Coronary artery (tissue), 2 donors: ENCODE measurements at regions not wholly inside any gene's neighbourhood (a gene's known extent, or its start where the extent isn't known, plus 50 kb on each side); places are given as distances from the start of the nearest gene placed in this dataset.

ENCODE experiments used
- DNase-seq: peaks from one replicate; pipeline ENCODE4 v3.0.0-alpha.2; 2017; ENCODE audit warnings: low spot score
- H3K27ac ChIP-seq, 2 donors: fragments of 200-600 bp; sonication (generic); one replicate each; pipeline ENCODE4 v1.5.1; 2016 to 2019
- H3K4me3 ChIP-seq: fragments of 200-600 bp; sonication (generic); 2 replicates; pipeline ENCODE4 v1.5.1; 2016; ENCODE audit warnings: mild to moderate bottlenecking, moderate library complexity
- TF ChIP-seq, protein P1 (sequence below): fragments of 200-600 bp; sonication (generic); IDR thresholded peaks from one replicate; pipeline ENCODE4 v1.5.1; 2019; ENCODE audit warnings: antibody characterized with exemption

DNA sequence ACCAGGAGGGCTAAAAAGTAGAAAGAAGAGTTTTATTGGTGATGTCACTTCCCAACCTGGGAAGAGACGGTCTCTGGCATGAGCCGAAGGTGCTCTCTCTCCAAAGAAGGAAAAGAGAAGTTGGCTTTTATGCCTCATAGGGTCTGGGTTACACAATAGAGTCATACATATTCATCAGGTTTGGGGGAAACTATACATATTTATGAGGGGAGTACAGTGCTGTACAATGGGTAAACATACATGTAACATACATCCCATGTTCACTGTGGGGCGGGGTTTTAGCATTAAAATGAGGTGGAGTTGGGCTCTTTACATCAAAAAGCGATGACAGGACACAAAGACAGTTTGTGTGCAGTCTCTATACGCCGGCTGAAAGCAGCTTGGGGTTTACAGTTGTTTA lies 701.7 kb downstream of the TYW1 start:
- no peak for DNase-seq
- no peak overlapping the region for H3K27ac ChIP-seq
- H3K4me3 ChIP-seq, result no peak overlapping the region
- TF ChIP-seq, protein P1, sequence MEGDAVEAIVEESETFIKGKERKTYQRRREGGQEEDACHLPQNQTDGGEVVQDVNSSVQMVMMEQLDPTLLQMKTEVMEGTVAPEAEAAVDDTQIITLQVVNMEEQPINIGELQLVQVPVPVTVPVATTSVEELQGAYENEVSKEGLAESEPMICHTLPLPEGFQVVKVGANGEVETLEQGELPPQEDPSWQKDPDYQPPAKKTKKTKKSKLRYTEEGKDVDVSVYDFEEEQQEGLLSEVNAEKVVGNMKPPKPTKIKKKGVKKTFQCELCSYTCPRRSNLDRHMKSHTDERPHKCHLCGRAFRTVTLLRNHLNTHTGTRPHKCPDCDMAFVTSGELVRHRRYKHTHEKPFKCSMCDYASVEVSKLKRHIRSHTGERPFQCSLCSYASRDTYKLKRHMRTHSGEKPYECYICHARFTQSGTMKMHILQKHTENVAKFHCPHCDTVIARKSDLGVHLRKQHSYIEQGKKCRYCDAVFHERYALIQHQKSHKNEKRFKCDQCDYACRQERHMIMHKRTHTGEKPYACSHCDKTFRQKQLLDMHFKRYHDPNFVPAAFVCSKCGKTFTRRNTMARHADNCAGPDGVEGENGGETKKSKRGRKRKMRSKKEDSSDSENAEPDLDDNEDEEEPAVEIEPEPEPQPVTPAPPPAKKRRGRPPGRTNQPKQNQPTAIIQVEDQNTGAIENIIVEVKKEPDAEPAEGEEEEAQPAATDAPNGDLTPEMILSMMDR, result no peak

DNA sequence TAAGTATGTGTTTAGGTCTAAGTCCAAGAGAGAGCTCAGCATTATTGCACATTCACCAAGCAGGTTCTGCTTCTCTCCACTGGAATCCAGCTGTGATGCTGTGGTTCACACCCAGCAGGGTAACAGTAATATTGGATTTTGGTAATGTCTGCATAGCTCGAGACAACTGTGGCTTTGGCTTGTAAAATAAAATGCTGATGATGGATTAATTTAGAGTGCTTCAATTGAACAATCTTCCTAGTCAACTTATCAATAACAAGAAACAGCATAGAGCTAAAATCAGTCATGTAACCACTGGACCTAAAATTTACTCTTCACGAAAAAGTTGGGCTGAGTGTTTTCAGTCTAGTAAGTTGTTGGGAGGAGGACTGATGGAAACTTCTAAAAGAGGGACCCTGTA lies 709.2 kb downstream of the TYW1 start:
- no peak overlapping the region for H3K27ac ChIP-seq
- no peak for DNase-seq
- TF ChIP-seq, protein P1, result no peak
- no peak overlapping the region for H3K4me3 ChIP-seq

DNA sequence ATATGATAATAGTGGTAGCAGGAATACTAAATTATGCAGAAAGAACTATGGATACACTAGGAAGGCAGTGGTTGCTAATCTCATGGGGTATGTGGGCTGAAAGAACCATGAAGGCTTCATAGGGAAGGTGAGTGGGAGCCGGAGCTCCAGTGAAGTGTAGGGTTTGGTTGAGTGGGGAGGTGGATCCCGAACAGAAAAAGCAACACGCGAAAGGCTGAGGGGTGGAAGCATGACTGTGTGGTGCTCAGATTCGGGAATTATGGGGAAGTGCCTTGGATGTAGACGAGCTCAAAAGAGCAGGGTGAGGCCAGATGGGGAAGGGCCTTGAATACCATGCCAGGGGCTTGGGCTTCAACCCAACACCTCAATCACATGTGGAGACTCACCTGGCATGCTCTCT lies 715.1 kb downstream of the TYW1 start:
- Histone ChIP-seq H3K27ac (no peak overlapping the region), H3K4me3 (no peak overlapping the region)
- no peak for DNase-seq
- TF ChIP-seq, protein P1, result no peak

DNA sequence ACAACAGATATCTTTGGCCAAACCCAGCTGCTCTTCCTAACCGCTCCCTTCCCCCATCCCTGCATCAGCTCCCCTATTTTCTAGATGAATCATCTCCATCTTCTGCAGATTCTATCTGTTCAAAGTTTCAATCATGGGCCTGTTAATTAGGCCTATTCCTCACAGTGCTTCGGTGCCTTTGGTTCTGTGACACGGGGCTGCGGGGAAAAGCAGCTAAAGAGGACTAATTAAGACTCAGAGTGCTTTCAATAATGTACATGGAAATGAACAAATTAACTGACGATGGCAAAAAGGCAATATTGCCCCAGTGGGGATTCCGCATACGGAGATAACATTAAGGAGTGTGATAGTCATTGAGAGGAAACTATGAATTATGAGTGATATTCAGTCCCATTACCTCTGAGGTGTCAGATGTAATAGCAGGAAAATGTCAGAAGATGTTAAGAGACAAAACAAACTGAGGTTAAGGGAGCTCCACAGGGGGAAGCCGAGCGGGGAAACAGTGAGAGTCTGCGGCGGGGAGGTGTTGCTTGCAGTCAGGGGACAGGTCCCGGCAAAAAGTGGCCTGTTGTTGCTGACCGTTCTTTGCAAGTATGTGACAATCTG lies 716.9 kb downstream of the TYW1 start:
- no peak for DNase-seq
- TF ChIP-seq, protein P1, result no peak
- H3K4me3 ChIP-seq, result no peak overlapping the region
- H3K27ac ChIP-seq, result no peak overlapping the region

DNA sequence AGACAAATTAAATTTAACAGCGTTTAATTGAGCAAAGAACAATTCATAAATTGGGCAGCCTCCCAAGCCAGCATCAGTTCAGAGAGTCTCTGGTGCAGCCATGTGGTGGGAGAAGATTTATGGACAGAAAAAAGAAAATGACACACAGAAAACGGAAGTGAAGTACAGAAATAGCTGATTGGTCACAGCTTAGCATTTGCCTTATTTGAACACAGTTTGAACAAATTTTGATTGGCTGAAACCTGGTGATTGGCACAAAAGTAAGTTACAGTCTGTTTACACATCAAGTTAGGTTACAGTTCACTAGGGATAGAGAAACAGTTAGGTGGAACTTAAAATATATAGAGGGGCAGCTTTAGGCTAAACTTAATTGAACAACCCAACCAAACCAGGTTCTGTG lies 720.1 kb downstream of the TYW1 start:
- TF ChIP-seq, protein P1, result no peak
- Histone ChIP-seq H3K27ac (no peak overlapping the region), H3K4me3 (no peak overlapping the region)
- no peak for DNase-seq

DNA sequence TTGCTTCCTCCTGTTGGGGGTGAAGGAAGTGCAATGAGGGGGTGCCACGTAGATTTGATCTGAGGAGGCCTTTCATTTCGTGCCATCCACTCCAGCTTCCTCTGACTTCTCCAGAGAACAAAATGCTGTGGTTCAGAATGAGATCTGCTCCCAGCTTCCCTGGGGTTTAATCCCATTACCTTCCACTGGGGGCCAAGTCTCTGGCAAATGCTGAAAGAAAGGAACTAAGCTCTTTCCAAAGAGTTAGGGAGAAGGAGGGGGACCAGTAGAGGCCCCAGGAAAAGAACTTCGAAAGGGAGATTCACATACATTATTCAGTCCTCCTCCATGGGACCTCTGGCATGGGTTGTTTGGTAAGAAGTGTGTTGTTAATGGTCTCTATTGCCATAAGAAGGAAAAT lies 727.0 kb downstream of the TYW1 start:
- Histone ChIP-seq H3K4me3 (no peak overlapping the region), H3K27ac (no peak overlapping the region)
- TF ChIP-seq, protein P1, result no peak
- no peak for DNase-seq

DNA sequence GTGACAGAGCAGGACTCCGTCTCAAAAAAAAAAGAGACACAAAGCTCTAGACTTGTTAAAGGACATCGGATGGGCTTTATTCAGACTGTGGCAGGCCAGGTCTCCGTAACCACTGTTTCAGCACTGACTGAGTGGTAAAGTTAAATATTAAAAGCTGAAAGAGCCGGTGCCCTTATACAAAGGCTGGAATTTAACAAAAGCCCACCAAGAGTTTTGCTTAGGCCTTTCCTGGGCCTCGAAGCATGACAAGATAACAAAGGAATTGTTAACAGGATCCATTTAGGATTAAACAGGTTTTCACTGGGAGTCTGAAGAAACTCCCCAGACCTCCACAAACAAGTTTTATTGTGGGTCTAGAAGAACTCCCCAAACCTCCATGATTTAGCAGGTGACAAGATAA lies 727.8 kb downstream of the TYW1 start:
- no peak overlapping the region for H3K27ac ChIP-seq
- H3K4me3 ChIP-seq, result no peak overlapping the region
- DNase-seq, result no peak
- TF ChIP-seq, protein P1, result no peak
